ENCODE measurements at regions not wholly inside any gene's neighbourhood (a gene's known extent, or its start where the extent isn't known, plus 50 kb on each side); places are given as distances from the start of the nearest gene placed in this dataset.
"Not testable (repeated sequence)": the region's sequence is repeated elsewhere in the genome, so short reads cannot be mapped to it uniquely, and the experiment has no call there.

DNA sequence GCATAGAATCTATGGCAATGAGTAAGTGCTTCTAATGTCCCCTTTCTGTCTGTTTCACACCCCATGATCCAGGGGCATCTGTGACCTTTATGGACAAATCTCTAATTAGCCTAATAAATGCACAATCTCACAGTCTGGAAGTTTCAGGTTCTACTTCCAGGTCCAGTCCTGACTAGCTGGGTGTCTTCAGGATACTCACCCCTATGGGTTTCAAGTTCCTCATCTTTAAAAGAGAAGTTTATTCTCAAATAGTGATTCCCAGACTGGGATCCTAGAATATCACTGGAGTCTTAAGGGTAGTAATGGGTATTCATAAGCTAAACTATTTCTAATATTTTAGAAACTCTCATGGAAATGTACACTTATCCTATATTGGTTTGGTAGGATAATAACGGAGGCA lies 77.2 kb upstream of the ABCA1 start:
- no peak overlapping the region for H3K27ac ChIP-seq
- 89 to 93% methylated on average over 1 of the region's 1 CpG for WGBS, 2 donors (ENCODE audit: low coverage in 1 of 2)
- H3K4me1 ChIP-seq, result peaks cover 0 to 7% (median 3%) of the 10 kb centered on the region in 4 donors
- H3K9me3 ChIP-seq, result no peaks in the 10 kb centered on the region
- H3K27me3 ChIP-seq, result no peaks in the 10 kb centered on the region
- no peak overlapping the region for H3K4me3 ChIP-seq
- in situ Hi-C loops (cut with MboI; ENCODE audit: low pct_ligation_motif_present in 1 of 4, low pct_unique_long_range_greater_than_20kb in 1 of 4, low sequenced_read_pairs in 3 of 4) (loop anchor here in 1 of 4 donors (10.0 kb wide), 1 partner anchor 150 kb away; no protein-coding TSS in a partner anchor), intact Hi-C loops (cut with DNase I; ENCODE audit: low total_unique reads) (no loop called here)
- TF ChIP-seq POLR2A (IDR thresholded peaks at IDR 0.05), result no peak
- TF ChIP-seq EP300 (IDR thresholded peaks at IDR 0.05; ENCODE audit: low read depth), result no peak
- TF ChIP-seq POLR2AphosphoS5 (IDR thresholded peaks at IDR 0.05), result no peak
- TF ChIP-seq, protein P1, sequence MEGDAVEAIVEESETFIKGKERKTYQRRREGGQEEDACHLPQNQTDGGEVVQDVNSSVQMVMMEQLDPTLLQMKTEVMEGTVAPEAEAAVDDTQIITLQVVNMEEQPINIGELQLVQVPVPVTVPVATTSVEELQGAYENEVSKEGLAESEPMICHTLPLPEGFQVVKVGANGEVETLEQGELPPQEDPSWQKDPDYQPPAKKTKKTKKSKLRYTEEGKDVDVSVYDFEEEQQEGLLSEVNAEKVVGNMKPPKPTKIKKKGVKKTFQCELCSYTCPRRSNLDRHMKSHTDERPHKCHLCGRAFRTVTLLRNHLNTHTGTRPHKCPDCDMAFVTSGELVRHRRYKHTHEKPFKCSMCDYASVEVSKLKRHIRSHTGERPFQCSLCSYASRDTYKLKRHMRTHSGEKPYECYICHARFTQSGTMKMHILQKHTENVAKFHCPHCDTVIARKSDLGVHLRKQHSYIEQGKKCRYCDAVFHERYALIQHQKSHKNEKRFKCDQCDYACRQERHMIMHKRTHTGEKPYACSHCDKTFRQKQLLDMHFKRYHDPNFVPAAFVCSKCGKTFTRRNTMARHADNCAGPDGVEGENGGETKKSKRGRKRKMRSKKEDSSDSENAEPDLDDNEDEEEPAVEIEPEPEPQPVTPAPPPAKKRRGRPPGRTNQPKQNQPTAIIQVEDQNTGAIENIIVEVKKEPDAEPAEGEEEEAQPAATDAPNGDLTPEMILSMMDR (IDR thresholded peaks at IDR 0.05), result no peak
- H3K36me3 ChIP-seq, result no peaks in the 10 kb centered on the region
- DNase-seq, result no peak

DNA sequence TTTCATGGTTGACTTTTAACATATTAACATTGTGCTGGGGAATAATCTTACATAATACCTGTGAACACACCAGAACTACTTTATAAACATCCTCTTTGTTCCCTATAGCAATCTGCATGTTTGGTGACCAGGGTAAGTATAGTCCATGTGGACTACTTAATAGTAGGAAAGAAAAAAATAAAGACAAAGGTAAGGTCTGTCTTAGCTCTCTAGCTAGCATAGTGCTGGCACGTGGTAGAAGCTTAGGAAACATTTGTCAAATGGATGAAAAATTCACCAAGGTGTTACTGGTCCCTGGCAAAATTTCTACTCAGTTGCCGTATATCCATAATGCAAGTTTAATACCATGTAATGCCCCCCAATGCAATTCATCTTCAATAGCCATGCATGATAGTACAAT lies 78.6 kb upstream of the ABCA1 start:
- no peaks in the 10 kb centered on the region for H3K36me3 ChIP-seq
- intact Hi-C loops (cut with DNase I; ENCODE audit: low total_unique reads) (no loop called here), in situ Hi-C loops (cut with MboI; ENCODE audit: low pct_ligation_motif_present in 1 of 4, low pct_unique_long_range_greater_than_20kb in 1 of 4, low sequenced_read_pairs in 3 of 4) (loop anchor here in 1 of 4 donors (10.0 kb wide), 1 partner anchor 148 kb away; no protein-coding TSS in a partner anchor)
- H3K27me3 ChIP-seq, result no peaks in the 10 kb centered on the region
- peaks cover 0 to 7% (median 3%) of the 10 kb centered on the region in 4 donors for H3K4me1 ChIP-seq
- H3K9me3 ChIP-seq, result no peaks in the 10 kb centered on the region
- H3K4me3 ChIP-seq, result no peak overlapping the region
- no peak overlapping the region for H3K27ac ChIP-seq
- TF ChIP-seq POLR2AphosphoS5 (IDR thresholded peaks at IDR 0.05) (no peak), EP300 (IDR thresholded peaks at IDR 0.05; ENCODE audit: low read depth) (no peak), POLR2A (IDR thresholded peaks at IDR 0.05) (no peak)
- TF ChIP-seq, protein P1 (IDR thresholded peaks at IDR 0.05), result no peak
- no peak for DNase-seq
- WGBS, 2 donors (ENCODE audit: low coverage in 1 of 2), result 74 to 76% methylated on average over 2 of the region's 2 CpGs

DNA sequence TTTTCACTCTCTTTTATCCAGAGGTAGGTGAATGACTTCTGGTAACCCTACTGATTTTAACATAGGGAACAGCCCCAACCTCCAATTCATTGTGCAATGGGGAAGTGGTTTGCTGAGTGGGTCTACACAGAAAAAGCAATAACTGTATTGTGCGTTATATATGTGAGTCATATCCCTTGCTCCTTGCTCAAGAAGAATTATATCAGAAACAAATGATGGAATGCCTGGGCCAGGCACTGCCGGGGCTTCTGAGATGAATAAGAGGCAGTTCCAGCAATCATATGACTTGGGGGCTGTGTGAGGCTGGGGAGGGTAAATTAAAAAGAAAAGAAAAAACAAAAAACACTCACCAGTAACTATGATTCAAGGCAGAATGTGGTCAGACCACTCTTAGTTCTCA lies 79.2 kb upstream of the ABCA1 start:
- DNase-seq, result peak; percentile 50
- Histone ChIP-seq H3K36me3 (no peaks in the 10 kb centered on the region), H3K27ac (peak overlapping the region; percentile 5 to 51 (median 33)), H3K4me3 (no peak overlapping the region), H3K4me1 (peaks cover 0 to 7% (median 3%) of the 10 kb centered on the region in 4 donors), H3K9me3 (no peaks in the 10 kb centered on the region), H3K27me3 (no peaks in the 10 kb centered on the region)
- peak in 1 of 3 donors; percentile 40 for TF ChIP-seq POLR2AphosphoS5 (IDR thresholded peaks at IDR 0.05)
- TF ChIP-seq, protein P1 (IDR thresholded peaks at IDR 0.05), result no peak
- TF ChIP-seq POLR2A (IDR thresholded peaks at IDR 0.05), result no peak
- TF ChIP-seq EP300 (IDR thresholded peaks at IDR 0.05; ENCODE audit: low read depth), result no peak
- in situ Hi-C loops (cut with MboI; ENCODE audit: low pct_ligation_motif_present in 1 of 4, low pct_unique_long_range_greater_than_20kb in 1 of 4, low sequenced_read_pairs in 3 of 4), result loop anchor here in 1 of 4 donors (10.0 kb wide), 1 partner anchor 148 kb away; no protein-coding TSS in a partner anchor
- intact Hi-C loops (cut with DNase I; ENCODE audit: low total_unique reads), result no loop called here
- WGBS, 2 donors (ENCODE audit: low coverage in 1 of 2), result 21 to 35% methylated on average over 2 of the region's 2 CpGs

DNA sequence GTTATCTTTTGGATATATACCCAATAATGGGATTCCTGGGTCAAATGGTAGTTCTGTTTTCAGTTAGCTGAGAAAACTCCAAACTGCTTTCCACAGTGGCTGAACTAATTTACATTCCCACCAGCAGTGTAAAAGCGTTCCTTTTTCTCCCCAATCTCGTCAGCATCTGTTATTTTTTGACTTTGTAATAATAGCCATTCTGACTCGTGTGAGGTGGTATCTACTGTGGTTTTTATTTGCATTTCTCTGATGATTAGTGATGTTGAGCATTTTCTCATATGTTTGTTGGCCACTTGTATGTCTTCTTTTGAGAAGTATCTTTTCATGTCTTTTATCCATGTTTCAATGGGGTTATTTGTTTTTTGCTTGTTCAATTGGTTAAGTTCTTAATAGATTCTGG lies 82.1 kb upstream of the ABCA1 start:
- intact Hi-C loops (cut with DNase I; ENCODE audit: low total_unique reads); H3K36me3 ChIP-seq; H3K4me3 ChIP-seq; H3K9me3 ChIP-seq; in situ Hi-C loops (cut with MboI; ENCODE audit: low pct_ligation_motif_present in 1 of 4, low pct_unique_long_range_greater_than_20kb in 1 of 4, low sequenced_read_pairs in 3 of 4); H3K4me1 ChIP-seq; DNase-seq; H3K27ac ChIP-seq; H3K27me3 ChIP-seq: not testable (repeated sequence)
- WGBS, 2 donors (ENCODE audit: low coverage in 1 of 2), result 71 to 79% methylated on average over 2 to 3 of the region's 3 CpGs

GRCh38 chr9:105021917-105022316 lies 94.0 kb upstream of the ABCA1 start:
- in situ Hi-C loops (cut with MboI; ENCODE audit: low pct_ligation_motif_present in 1 of 4, low pct_unique_long_range_greater_than_20kb in 1 of 4, low sequenced_read_pairs in 3 of 4) (no loop called here), intact Hi-C loops (cut with DNase I; ENCODE audit: low total_unique reads) (no loop called here)
- no peak overlapping the region for H3K4me3 ChIP-seq
- TF ChIP-seq EP300 (IDR thresholded peaks at IDR 0.05; ENCODE audit: low read depth) (no peak), POLR2A (IDR thresholded peaks at IDR 0.05) (no peak), POLR2AphosphoS5 (IDR thresholded peaks at IDR 0.05) (no peak)
- TF ChIP-seq, protein P1 (IDR thresholded peaks at IDR 0.05), result no peak
- no peaks in the 10 kb centered on the region for H3K9me3 ChIP-seq
- no peak for DNase-seq
- H3K27me3 ChIP-seq, result no peaks in the 10 kb centered on the region
- H3K27ac ChIP-seq, result no peak overlapping the region
- H3K4me1 ChIP-seq, result peaks cover 0 to 4% (median 0%) of the 10 kb centered on the region in 4 donors
- WGBS, 2 donors (ENCODE audit: low coverage in 1 of 2), result 79 to 93% methylated on average over 2 to 3 of the region's 3 CpGs
- no peaks in the 10 kb centered on the region for H3K36me3 ChIP-seq

GRCh38 chr9:105022545-105022944 lies 94.6 kb upstream of the ABCA1 start:
- H3K36me3 ChIP-seq; DNase-seq; H3K4me1 ChIP-seq; H3K27me3 ChIP-seq; H3K9me3 ChIP-seq; in situ Hi-C loops (cut with MboI; ENCODE audit: low pct_ligation_motif_present in 1 of 4, low pct_unique_long_range_greater_than_20kb in 1 of 4, low sequenced_read_pairs in 3 of 4); H3K4me3 ChIP-seq; H3K27ac ChIP-seq; intact Hi-C loops (cut with DNase I; ENCODE audit: low total_unique reads): not testable (repeated sequence)
- 82 to 95% methylated on average over 5 of the region's 5 CpGs for WGBS, 2 donors (ENCODE audit: low coverage in 1 of 2)
